ENCODE measurements at regions not wholly inside any gene's neighbourhood (a gene's known extent, or its start where the extent isn't known, plus 50 kb on each side); places are given as distances from the start of the nearest gene placed in this dataset.

DNA sequence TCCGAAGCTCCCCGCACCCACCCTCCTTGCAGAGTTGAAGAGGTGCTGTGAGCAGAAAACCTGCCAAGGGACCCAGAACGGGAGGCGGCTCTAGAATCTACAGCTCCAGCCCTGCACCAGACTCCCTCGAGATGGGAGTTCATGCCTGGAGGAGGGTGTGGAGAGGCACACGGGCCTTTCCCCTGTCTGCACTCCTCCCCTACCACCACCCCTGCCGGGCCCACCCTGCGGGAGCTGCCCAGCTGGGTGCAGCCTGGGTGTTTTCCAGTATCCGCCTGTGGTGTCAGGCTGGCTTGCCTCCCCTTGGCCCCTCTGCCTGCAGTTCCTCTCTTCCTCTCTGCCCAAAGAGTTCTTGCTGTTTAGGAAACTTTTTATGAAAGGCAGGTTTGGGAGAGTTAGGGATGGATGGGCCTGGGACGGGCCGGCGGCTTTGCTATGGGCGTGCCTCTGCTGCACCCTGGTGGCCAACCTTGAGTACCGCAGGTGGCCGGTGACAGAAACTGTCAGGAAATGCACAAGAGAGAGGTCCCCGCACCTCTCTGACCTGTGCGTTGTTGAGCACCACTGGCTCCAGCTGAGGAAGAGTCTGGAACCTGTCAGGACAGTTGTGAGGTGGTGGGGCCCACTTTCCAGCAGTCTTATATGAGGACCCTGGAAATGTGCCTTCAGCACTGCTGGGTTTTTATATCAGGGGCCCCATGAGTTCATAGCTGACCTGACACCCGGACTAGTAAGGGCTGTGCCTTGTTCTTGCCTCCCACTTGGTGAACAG, 354.1 kb downstream of the SEC14L1 start:
- Histone ChIP-seq H3K79me2 (ENCODE audit: low read depth) (no peaks in the 10 kb centered on the region), H4K20me1 (ENCODE audit: insufficient read depth) (peaks cover 8% of the 10 kb centered on the region), H3K4me3 (no peak overlapping the region), H3K27me3 (ENCODE audit: insufficient read depth, low read depth) (no peaks in the 10 kb centered on the region), H3K4me2 (no peak overlapping the region), H3K4me1 (replicated peaks; ENCODE audit: insufficient read depth) (no peaks in the 10 kb centered on the region), H3K9me3 (ENCODE audit: insufficient read depth, low read depth) (no peaks in the 10 kb centered on the region), H3K36me3 (ENCODE audit: low read depth) (no peaks in the 10 kb centered on the region), H3K27ac (no peak overlapping the region), H2AFZ (no peak overlapping the region), H3F3A (ENCODE audit: insufficient read depth, low read depth) (no peaks in the 10 kb centered on the region), H3K9me2 (ENCODE audit: insufficient read depth) (no peaks in the 10 kb centered on the region)
- ChIA-PET POLR2A (ENCODE audit: unreplicated experiment) (interaction anchor here (0.6 kb wide), 1 partner anchor 241 kb away, joined by 5 read pairs; no protein-coding TSS in a partner anchor), CTCF (no interaction called here)
- TF ChIP-seq, protein P1, sequence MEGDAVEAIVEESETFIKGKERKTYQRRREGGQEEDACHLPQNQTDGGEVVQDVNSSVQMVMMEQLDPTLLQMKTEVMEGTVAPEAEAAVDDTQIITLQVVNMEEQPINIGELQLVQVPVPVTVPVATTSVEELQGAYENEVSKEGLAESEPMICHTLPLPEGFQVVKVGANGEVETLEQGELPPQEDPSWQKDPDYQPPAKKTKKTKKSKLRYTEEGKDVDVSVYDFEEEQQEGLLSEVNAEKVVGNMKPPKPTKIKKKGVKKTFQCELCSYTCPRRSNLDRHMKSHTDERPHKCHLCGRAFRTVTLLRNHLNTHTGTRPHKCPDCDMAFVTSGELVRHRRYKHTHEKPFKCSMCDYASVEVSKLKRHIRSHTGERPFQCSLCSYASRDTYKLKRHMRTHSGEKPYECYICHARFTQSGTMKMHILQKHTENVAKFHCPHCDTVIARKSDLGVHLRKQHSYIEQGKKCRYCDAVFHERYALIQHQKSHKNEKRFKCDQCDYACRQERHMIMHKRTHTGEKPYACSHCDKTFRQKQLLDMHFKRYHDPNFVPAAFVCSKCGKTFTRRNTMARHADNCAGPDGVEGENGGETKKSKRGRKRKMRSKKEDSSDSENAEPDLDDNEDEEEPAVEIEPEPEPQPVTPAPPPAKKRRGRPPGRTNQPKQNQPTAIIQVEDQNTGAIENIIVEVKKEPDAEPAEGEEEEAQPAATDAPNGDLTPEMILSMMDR (conservative IDR thresholded peaks at IDR 0.05), result peak; percentile 94
- no peak for TF ChIP-seq EZH2 (IDR thresholded peaks at IDR 0.05; ENCODE audit: low read depth)
- DNase-seq, result peak; percentile 44 to 72
- intact Hi-C loops (cut with micrococcal nuclease; ENCODE audit: unreplicated experiment), result loop anchor here (1.0 to 2.0 kb wide), 5 partner anchors 65 to 626 kb away; partner anchors contain the start of gene MGAT5B
- no TSS peak for BruUV-seq (replicated peaks)

DNA sequence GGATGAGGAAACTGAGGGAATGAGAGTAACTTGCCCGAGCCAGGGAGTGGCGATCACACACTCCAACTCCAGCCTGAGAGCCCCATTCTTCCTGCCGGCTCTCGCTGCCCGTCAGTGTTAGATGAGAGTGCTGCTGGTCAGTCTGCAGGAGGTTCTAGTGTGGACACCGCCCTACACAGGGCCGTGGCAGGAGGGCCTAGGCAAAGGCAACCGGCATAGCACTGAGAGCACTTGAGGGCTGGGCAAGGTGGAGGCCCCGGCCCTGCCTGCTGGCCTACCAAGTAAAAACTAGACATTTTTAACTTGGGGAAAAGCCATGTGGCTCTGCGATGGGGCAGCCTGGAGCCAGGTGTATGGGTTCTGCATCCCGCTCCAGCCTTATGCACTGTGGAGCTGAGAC, 354.8 kb downstream of the SEC14L1 start:
- H3K27me3 ChIP-seq (ENCODE audit: insufficient read depth, low read depth), result no peaks in the 10 kb centered on the region
- no peak for TF ChIP-seq EZH2 (IDR thresholded peaks at IDR 0.05; ENCODE audit: low read depth)
- TF ChIP-seq, protein P1 (conservative IDR thresholded peaks at IDR 0.05), result no peak

DNA sequence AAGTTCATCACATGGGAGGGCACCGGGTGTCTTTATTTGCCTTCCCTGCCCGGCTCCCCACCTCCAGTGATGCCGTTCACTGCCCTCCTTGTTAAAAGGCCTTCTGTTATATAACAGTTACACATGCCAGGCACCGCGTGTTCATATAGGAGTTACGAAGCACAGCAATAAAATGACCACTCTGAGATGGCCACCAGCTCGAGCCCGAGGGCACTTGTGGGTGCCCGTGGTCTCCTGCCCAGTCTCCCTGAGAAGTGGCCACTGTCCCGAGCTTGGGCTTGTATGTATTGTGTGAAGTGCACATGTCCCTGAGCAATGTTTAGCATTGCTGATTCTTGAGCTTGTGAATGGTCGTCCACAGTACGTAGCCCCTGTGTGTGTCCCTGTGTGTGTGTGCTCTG, 355.6 kb downstream of the SEC14L1 start:
- intact Hi-C loops (cut with micrococcal nuclease; ENCODE audit: unreplicated experiment), result no loop called here
- no peaks in the 10 kb centered on the region for H3K79me2 ChIP-seq (ENCODE audit: low read depth)
- peaks cover 8% of the 10 kb centered on the region for H4K20me1 ChIP-seq (ENCODE audit: insufficient read depth)
- DNase-seq, result no peak
- no peak overlapping the region for H2AFZ ChIP-seq
- POLR2A ChIA-PET (ENCODE audit: unreplicated experiment), result no interaction called here
- H3K36me3 ChIP-seq (ENCODE audit: low read depth), result no peaks in the 10 kb centered on the region
- no peak overlapping the region for H3K27ac ChIP-seq
- H3K4me2 ChIP-seq, result no peak overlapping the region
- H3K9me3 ChIP-seq (ENCODE audit: insufficient read depth, low read depth), result no peaks in the 10 kb centered on the region
- CTCF ChIA-PET, result no interaction called here
- no peak for TF ChIP-seq EZH2 (IDR thresholded peaks at IDR 0.05; ENCODE audit: low read depth)
- TF ChIP-seq, protein P1 (conservative IDR thresholded peaks at IDR 0.05), result no peak
- H3K9me2 ChIP-seq (ENCODE audit: insufficient read depth), result no peaks in the 10 kb centered on the region
- no peaks in the 10 kb centered on the region for H3K27me3 ChIP-seq (ENCODE audit: insufficient read depth, low read depth)
- H3F3A ChIP-seq (ENCODE audit: insufficient read depth, low read depth), result no peaks in the 10 kb centered on the region
- no peak overlapping the region for H3K4me3 ChIP-seq
- no TSS peak for BruUV-seq (replicated peaks)
- no peaks in the 10 kb centered on the region for H3K4me1 ChIP-seq (replicated peaks; ENCODE audit: insufficient read depth)

More for the DNA sequence above, 354.8 kb downstream of the SEC14L1 start:
- Histone ChIP-seq H3K4me1 (replicated peaks; ENCODE audit: insufficient read depth) (no peaks in the 10 kb centered on the region), H4K20me1 (ENCODE audit: insufficient read depth) (peaks cover 8% of the 10 kb centered on the region), H3K4me2 (no peak overlapping the region), H3K9me2 (ENCODE audit: insufficient read depth) (no peaks in the 10 kb centered on the region), H3K4me3 (no peak overlapping the region), H3K27ac (no peak overlapping the region), H2AFZ (no peak overlapping the region), H3K9me3 (ENCODE audit: insufficient read depth, low read depth) (no peaks in the 10 kb centered on the region), H3F3A (ENCODE audit: insufficient read depth, low read depth) (no peaks in the 10 kb centered on the region), H3K36me3 (ENCODE audit: low read depth) (no peaks in the 10 kb centered on the region), H3K79me2 (ENCODE audit: low read depth) (no peaks in the 10 kb centered on the region)
- intact Hi-C loops (cut with micrococcal nuclease; ENCODE audit: unreplicated experiment), result loop anchor here (1.0 to 2.0 kb wide), 4 partner anchors 65 to 627 kb away; partner anchors contain the start of gene MGAT5B
- ChIA-PET CTCF (no interaction called here), POLR2A (ENCODE audit: unreplicated experiment) (interaction anchor here (0.6 kb wide), 1 partner anchor 242 kb away, joined by 5 read pairs; no protein-coding TSS in a partner anchor)
- BruUV-seq (replicated peaks), result no TSS peak
- no peak for DNase-seq
